IPS-18a (cell line): ENCODE measurements at regions not wholly inside any gene's neighbourhood (a gene's known extent, or its start where the extent isn't known, plus 50 kb on each side); places are given as distances from the start of the nearest gene placed in this dataset.

Experiments used
- H3K27ac ChIP-seq: one replicate; pipeline ENCODE4 v1.5.1; 2013; ENCODE audit warnings: low read length
- H3K27me3 ChIP-seq: one replicate; pipeline ENCODE4 v1.6.1; 2013; ENCODE audit warnings: mild to moderate bottlenecking, low read length; ENCODE audit not compliant: control insufficient read depth, insufficient read depth
- H3K36me3 ChIP-seq: one replicate; pipeline ENCODE4 v1.6.1; 2013; ENCODE audit warnings: low read depth, low read length; ENCODE audit not compliant: control insufficient read depth
- H3K4me1 ChIP-seq: one replicate; pipeline ENCODE4 v1.6.1; 2013; ENCODE audit warnings: low read depth, low read length; ENCODE audit not compliant: control insufficient read depth
- H3K4me3 ChIP-seq: one replicate; pipeline ENCODE4 v1.5.1; 2013; ENCODE audit warnings: low read length
- H3K9ac ChIP-seq: one replicate; pipeline ENCODE4 v1.6.1; 2013; ENCODE audit warnings: mild to moderate bottlenecking, low read length, moderate library complexity
- H3K9me3 ChIP-seq: one replicate; pipeline ENCODE4 v1.6.1; 2013; ENCODE audit warnings: low read depth, low read length; ENCODE audit not compliant: control insufficient read depth

- Histone ChIP-seq H3K4me1 (no peaks in the 10 kb centered on the region), H3K9me3 (no peaks in the 10 kb centered on the region), H3K27ac (no peak overlapping the region), H3K36me3 (no peaks in the 10 kb centered on the region), H3K9ac (no peak overlapping the region), H3K27me3 (no peaks in the 10 kb centered on the region), H3K4me3 (no peak overlapping the region)
Observed at GRCh38 chr5:38757451-38758245, 88.2 kb upstream of the OSMR start.

- Histone ChIP-seq H3K4me1 (no peaks in the 10 kb centered on the region), H3K9ac (no peak overlapping the region), H3K27me3 (no peaks in the 10 kb centered on the region), H3K9me3 (no peaks in the 10 kb centered on the region), H3K4me3 (no peak overlapping the region), H3K36me3 (no peaks in the 10 kb centered on the region), H3K27ac (no peak overlapping the region)
Observed at GRCh38 chr5:38758774-38759600, 86.8 kb upstream of the OSMR start.

GRCh38 chr5:38764937-38765391, 80.8 kb upstream of the OSMR start:
- H3K9ac ChIP-seq: no peak overlapping the region
- no peak overlapping the region for H3K27ac ChIP-seq
- no peak overlapping the region for H3K4me3 ChIP-seq
- peaks cover 12% of the 10 kb centered on the region for H3K9me3 ChIP-seq
- H3K4me1 ChIP-seq: no peaks in the 10 kb centered on the region
- no peaks in the 10 kb centered on the region for H3K36me3 ChIP-seq
- no peaks in the 10 kb centered on the region for H3K27me3 ChIP-seq

- Histone ChIP-seq H3K9ac (no peak overlapping the region), H3K4me3 (no peak overlapping the region), H3K27me3 (no peaks in the 10 kb centered on the region), H3K4me1 (no peaks in the 10 kb centered on the region), H3K27ac (no peak overlapping the region), H3K9me3 (peaks cover 12% of the 10 kb centered on the region), H3K36me3 (no peaks in the 10 kb centered on the region)
Observed at GRCh38 chr5:38765399-38765861, 80.4 kb upstream of the OSMR start.

GRCh38 chr5:38766151-38766550, 79.7 kb upstream of the OSMR start:
- Histone ChIP-seq H3K4me3 (no peak overlapping the region), H3K27ac (no peak overlapping the region), H3K9me3 (peaks cover 12% of the 10 kb centered on the region), H3K27me3 (no peaks in the 10 kb centered on the region), H3K4me1 (no peaks in the 10 kb centered on the region), H3K9ac (no peak overlapping the region), H3K36me3 (no peaks in the 10 kb centered on the region)

- Histone ChIP-seq H3K4me1 (no peaks in the 10 kb centered on the region), H3K27me3 (no peaks in the 10 kb centered on the region), H3K27ac (no peak overlapping the region), H3K9ac (no peak overlapping the region), H3K9me3 (peaks cover 12% of the 10 kb centered on the region), H3K4me3 (no peak overlapping the region), H3K36me3 (no peaks in the 10 kb centered on the region)
Observed at GRCh38 chr5:38768412-38769211, 77.2 kb upstream of the OSMR start.

GRCh38 chr5:38772471-38772870, 73.3 kb upstream of the OSMR start:
- Histone ChIP-seq H3K9me3 (no peaks in the 10 kb centered on the region), H3K36me3 (no peaks in the 10 kb centered on the region), H3K4me3 (no peak overlapping the region), H3K9ac (no peak overlapping the region), H3K27me3 (no peaks in the 10 kb centered on the region), H3K27ac (no peak overlapping the region), H3K4me1 (no peaks in the 10 kb centered on the region)

- no peaks in the 10 kb centered on the region for H3K27me3 ChIP-seq
- H3K27ac ChIP-seq: no peak overlapping the region
- no peaks in the 10 kb centered on the region for H3K36me3 ChIP-seq
- no peak overlapping the region for H3K4me3 ChIP-seq
- no peaks in the 10 kb centered on the region for H3K4me1 ChIP-seq
- H3K9me3 ChIP-seq: no peaks in the 10 kb centered on the region
- no peak overlapping the region for H3K9ac ChIP-seq
Observed at GRCh38 chr5:38775218-38775840, 70.5 kb upstream of the OSMR start.

- H3K4me3 ChIP-seq: no peak overlapping the region
- H3K9me3 ChIP-seq: no peaks in the 10 kb centered on the region
- H3K36me3 ChIP-seq: no peaks in the 10 kb centered on the region
- no peak overlapping the region for H3K27ac ChIP-seq
- no peaks in the 10 kb centered on the region for H3K27me3 ChIP-seq
- H3K4me1 ChIP-seq: no peaks in the 10 kb centered on the region
- H3K9ac ChIP-seq: no peak overlapping the region
Observed at GRCh38 chr5:38776149-38776896, 69.5 kb upstream of the OSMR start.

- H3K27me3 ChIP-seq: no peaks in the 10 kb centered on the region
- no peaks in the 10 kb centered on the region for H3K9me3 ChIP-seq
- H3K4me3 ChIP-seq: no peak overlapping the region
- no peak overlapping the region for H3K9ac ChIP-seq
- H3K4me1 ChIP-seq: no peaks in the 10 kb centered on the region
- H3K36me3 ChIP-seq: no peaks in the 10 kb centered on the region
- H3K27ac ChIP-seq: no peak overlapping the region
Observed at GRCh38 chr5:38777111-38777510, 68.7 kb upstream of the OSMR start.
